ENCODE measurements at regions not wholly inside any gene's neighbourhood (a gene's known extent, or its start where the extent isn't known, plus 50 kb on each side); places are given as distances from the start of the nearest gene placed in this dataset.

- Histone ChIP-seq H4K20me1 (replicated peaks; ENCODE audit: control insufficient read depth, insufficient read depth, low read length) (no peaks in the 10 kb centered on the region), H3K9ac (ENCODE audit: insufficient read depth in 1 of 2, low read depth in 2 of 2, low read length in 2 of 2) (no peak overlapping the region), H3K9me1 (ENCODE audit: control insufficient read depth, insufficient read depth, low read length) (no peaks in the 10 kb centered on the region), H3K4me1 (replicated peaks in 1 of 2; ENCODE audit: control insufficient read depth in 2 of 2, insufficient read depth in 2 of 2, low read length in 2 of 2) (no peaks in the 10 kb centered on the region), H3K4me3 (no peak overlapping the region), H3K36me3 (ENCODE audit: control insufficient read depth, insufficient read depth, low read length) (no peaks in the 10 kb centered on the region), H3K27ac (ENCODE audit: extremely low read depth, low read depth, low read length) (no peak overlapping the region), H3K4me2 (ENCODE audit: insufficient read depth, low read length) (no peak overlapping the region), H3K79me2 (ENCODE audit: control insufficient read depth, insufficient read depth, low read length) (no peaks in the 10 kb centered on the region), H3K9me3 (replicated peaks; ENCODE audit: control insufficient read depth, insufficient read depth, low read depth, low read length) (peaks cover 2% of the 10 kb centered on the region; the same call in 1 of the 2 replicates), H2AFZ (ENCODE audit: low read depth, low read length) (no peak overlapping the region), H3K27me3 (ENCODE audit: control insufficient read depth in 2 of 2, insufficient read depth in 2 of 2, low read length in 2 of 2) (no peaks in the 10 kb centered on the region)
- ATAC-seq, result no peak
- TF ChIP-seq ZNF121 (CRISPR knock-in tag; conservative IDR thresholded peaks at IDR 0.05) (no peak), PHF8 (IDR thresholded peaks at IDR 0.05; ENCODE audit: borderline replicate concordance, low read length) (no peak), RBM22 (IDR thresholded peaks at IDR 0.05; ENCODE audit: low read depth, low read length, poor library complexity, severe bottlenecking) (no peak), CHD2 (IDR thresholded peaks at IDR 0.05; ENCODE audit: low read depth, low read length) (no peak), RBM39 (optimal IDR thresholded peaks at IDR 0.05; ENCODE audit: low read depth, low read length) (no peak), ZSCAN29 (IDR thresholded peaks at IDR 0.05) (no peak), CEBPG (CRISPR knock-in tag; IDR thresholded peaks at IDR 0.05) (no peak), CEBPG (tag; conservative IDR thresholded peaks at IDR 0.05 in 1 of 2, IDR thresholded peaks at IDR 0.05 in 1 of 2) (no peak), ZNF551 (CRISPR knock-in tag; IDR thresholded peaks at IDR 0.05) (no peak), ZKSCAN8 (CRISPR knock-in tag; IDR thresholded peaks at IDR 0.05) (no peak), ZNF3 (CRISPR knock-in tag; IDR thresholded peaks at IDR 0.05) (no peak), RBBP5 (IDR thresholded peaks at IDR 0.05; ENCODE audit: borderline replicate concordance, insufficient read depth, low read length, poor library complexity, severe bottlenecking) (no peak), STAT5A (IDR thresholded peaks at IDR 0.05; ENCODE audit: borderline replicate concordance, low read length) (no peak), MAZ (CRISPR knock-in tag; conservative IDR thresholded peaks at IDR 0.05 in 1 of 2, IDR thresholded peaks at IDR 0.05 in 1 of 2) (no peak), IFI16 (CRISPR knock-in tag; IDR thresholded peaks at IDR 0.05) (no peak), PPARD (CRISPR knock-in tag; IDR thresholded peaks at IDR 0.05) (no peak), WHSC1 (IDR thresholded peaks at IDR 0.05; ENCODE audit: low read length) (no peak), CBFB (CRISPR knock-in tag; IDR thresholded peaks at IDR 0.05) (no peak), PRPF4 (IDR thresholded peaks at IDR 0.05; ENCODE audit: insufficient read depth, low read depth, low read length, poor library complexity, severe bottlenecking) (no peak), ZNF717 (CRISPR knock-in tag; IDR thresholded peaks at IDR 0.05) (no peak)
- TF ChIP-seq, protein P1, sequence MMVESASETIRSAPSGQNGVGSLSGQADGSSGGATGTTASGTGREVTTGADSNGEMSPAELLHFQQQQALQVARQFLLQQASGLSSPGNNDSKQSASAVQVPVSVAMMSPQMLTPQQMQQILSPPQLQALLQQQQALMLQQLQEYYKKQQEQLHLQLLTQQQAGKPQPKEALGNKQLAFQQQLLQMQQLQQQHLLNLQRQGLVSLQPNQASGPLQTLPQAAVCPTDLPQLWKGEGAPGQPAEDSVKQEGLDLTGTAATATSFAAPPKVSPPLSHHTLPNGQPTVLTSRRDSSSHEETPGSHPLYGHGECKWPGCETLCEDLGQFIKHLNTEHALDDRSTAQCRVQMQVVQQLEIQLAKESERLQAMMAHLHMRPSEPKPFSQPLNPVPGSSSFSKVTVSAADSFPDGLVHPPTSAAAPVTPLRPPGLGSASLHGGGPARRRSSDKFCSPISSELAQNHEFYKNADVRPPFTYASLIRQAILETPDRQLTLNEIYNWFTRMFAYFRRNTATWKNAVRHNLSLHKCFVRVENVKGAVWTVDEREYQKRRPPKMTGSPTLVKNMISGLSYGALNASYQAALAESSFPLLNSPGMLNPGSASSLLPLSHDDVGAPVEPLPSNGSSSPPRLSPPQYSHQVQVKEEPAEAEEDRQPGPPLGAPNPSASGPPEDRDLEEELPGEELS (CRISPR knock-in tag; IDR thresholded peaks at IDR 0.05; ENCODE audit: borderline replicate concordance), result no peak
- in situ Hi-C loops (cut with MboI) (no loop called here), intact Hi-C loops (cut with micrococcal nuclease) (no loop called here)
- ChIA-PET POLR2A (interaction anchor here (0.7 kb wide), 1 partner anchor 1290 kb away, joined by 3 read pairs; no protein-coding TSS in a partner anchor), CTCF (ENCODE audit: low intra/inter-chr PET ratio) (no interaction called here)
- no peak for FAIRE-seq
- WGBS (ENCODE audit: insufficient coverage, low coverage, missing lambda C conversion rate), result 0% methylated on average over 1 of the region's 1 CpG
- no TSS peak for BruUV-seq (replicated peaks)
- no peak for DNase-seq (ENCODE audit: extremely low read depth in 1 of 4, low spot score in 3 of 4)
These were observed 309.7 kb downstream of the CYLC2 start for GRCh38 chr9:103304797-103305196.
